GM12878 (cell line): ENCODE measurements at regions not wholly inside any gene's neighbourhood (a gene's known extent, or its start where the extent isn't known, plus 50 kb on each side); places are given as distances from the start of the nearest gene placed in this dataset.

Experiments
- ATAC-seq: fragments of 200-7000 bp; cut with Tn5 transposase; 3 replicates; pipeline ENCODE4 v1.9.1; 2020; ENCODE audit warnings: mild to moderate bottlenecking, moderate library complexity
- BruUV-seq: library from RNA; stranded (reverse); fragments of 400-500 nt; replicated peaks from 2 replicates; lab custom pipeline; 2021; lab: Mats Ljungman, UMichigan
- CTCF ChIA-PET: fragments of 300-600 bp; sonication (Branson Sonifier 250); formaldehyde crosslinking; extraction: SDS; loops from one replicate; lab custom pipeline; 2021; ENCODE audit warnings: inconsistent platforms; lab: Yijun Ruan, JAX
- POLR2A ChIA-PET: fragments of 350-600 bp; formaldehyde crosslinking; extraction: SDS; loops from one replicate; lab custom pipeline; 2021; ENCODE audit warnings: inconsistent platforms; lab: Charles Lee
- RAD21 ChIA-PET: fragments of 300-600 bp; sonication (Branson Sonifier 250); formaldehyde crosslinking; loops from one replicate; lab custom pipeline; 2023; ENCODE audit warnings: antibody characterized with exemption; ENCODE audit not compliant: unreplicated experiment; lab: Charles Lee
- SMC1A ChIA-PET: fragments of 300-600 bp; sonication (Branson Sonifier 250); formaldehyde crosslinking; loops from one replicate; lab custom pipeline; 2023; ENCODE audit not compliant: unreplicated experiment, uncharacterized antibody; lab: Charles Lee
- DNase-seq: peaks from one replicate; pipeline ENCODE4 v3.0.0-alpha.2; 2011; ENCODE audit warnings: low read depth, low spot score
- FAIRE-seq: peaks from 3 replicates; lab custom pipeline; 2011; peaks lifted over from hg19 to GRCh38; lab: Jason Lieb, UNC
- H2AFZ ChIP-seq: 2 replicates; pipeline ENCODE4 v1.6.0; 2011; ENCODE audit warnings: low read depth, low read length, control low read depth; ENCODE audit not compliant: control insufficient read depth
- H3K27ac ChIP-seq: 2 replicates; pipeline ENCODE4 v1.5.1; 2011; ENCODE audit warnings: control low read depth; ENCODE audit not compliant: control insufficient read depth, insufficient read depth
- H3K27me3 ChIP-seq, 2 experiments: replicated peaks in 1 of 2; 2 replicates each; pipeline versions ENCODE4 v1.6.0 to v1.6.1; 2011; ENCODE audit warnings: low read length in 1 of 2; ENCODE audit not compliant: control insufficient read depth in 2 of 2, insufficient read depth in 2 of 2
- H3K36me3 ChIP-seq, 2 experiments: 2 replicates each; pipeline ENCODE4 v1.5.1; 2011; ENCODE audit warnings: low read length in 1 of 2; ENCODE audit not compliant: control insufficient read depth in 2 of 2, insufficient read depth in 2 of 2
- H3K4me1 ChIP-seq: 2 replicates; pipeline ENCODE4 v1.6.1; 2011; ENCODE audit warnings: mild to moderate bottlenecking, low read length, moderate library complexity, mixed read lengths; ENCODE audit not compliant: control insufficient read depth, insufficient read depth
- H3K4me2 ChIP-seq: 2 replicates; pipeline ENCODE4 v1.6.0; 2011; ENCODE audit warnings: control low read depth; ENCODE audit not compliant: control insufficient read depth, insufficient read depth
- H3K4me3 ChIP-seq: fragments of 200-600 bp; sonication (generic); 2 replicates; pipeline ENCODE4 v1.5.1; 2016
- H3K79me2 ChIP-seq: 2 replicates; pipeline ENCODE4 v1.6.0; 2011; ENCODE audit warnings: low read length; ENCODE audit not compliant: control insufficient read depth, insufficient read depth
- H3K9ac ChIP-seq: 2 replicates; pipeline ENCODE4 v1.8.0; 2011; ENCODE audit warnings: low read length, control low read depth, mixed read lengths; ENCODE audit not compliant: control insufficient read depth, insufficient read depth
- H3K9me3 ChIP-seq: replicated peaks from 3 replicates; pipeline ENCODE4 v1.5.1; 2011; ENCODE audit warnings: mild to moderate bottlenecking, low read length; ENCODE audit not compliant: control insufficient read depth, insufficient read depth
- H4K20me1 ChIP-seq: 2 replicates; pipeline ENCODE4 v1.6.0; 2011; ENCODE audit not compliant: control insufficient read depth, insufficient read depth
- BMI1 ChIP-seq: fragments of 450-650 bp; IDR thresholded peaks from 2 replicates; pipeline ENCODE4 v1.6.1; 2016; ENCODE audit warnings: mild to moderate bottlenecking, moderate library complexity, borderline replicate concordance
- FOXM1 ChIP-seq: IDR thresholded peaks from 2 replicates; pipeline ENCODE4 v1.6.1; 2012; ENCODE audit warnings: low read depth, mild to moderate bottlenecking, inconsistent platforms, low read length, moderate library complexity
- MEF2A ChIP-seq: IDR thresholded peaks from 2 replicates; pipeline ENCODE4 v1.6.1; 2011; ENCODE audit warnings: low read depth, mild to moderate bottlenecking, low read length, moderate library complexity; ENCODE audit not compliant: insufficient read depth
- NR2F1 ChIP-seq: fragments of 450-650 bp; conservative IDR thresholded peaks from 2 replicates; pipeline ENCODE4 v1.6.1; 2017; ENCODE audit warnings: mild to moderate bottlenecking
- PKNOX1 ChIP-seq: fragments of 450-650 bp; IDR thresholded peaks from 2 replicates; pipeline ENCODE4 v1.6.1; 2016; ENCODE audit warnings: mild to moderate bottlenecking
- RAD21 ChIP-seq: IDR thresholded peaks from 2 replicates; pipeline ENCODE4 v1.6.1; 2011; ENCODE audit warnings: mild to moderate bottlenecking, low read depth, low read length, moderate library complexity; ENCODE audit not compliant: insufficient read depth
- RCOR1 ChIP-seq: conservative IDR thresholded peaks from 2 replicates; pipeline ENCODE4 v1.6.1; 2012; ENCODE audit warnings: low read depth, low read length, improper control_type of control experiment
- RELA ChIP-seq: fragments of 450-650 bp; IDR thresholded peaks from 2 replicates; pipeline ENCODE4 v1.8.0; 2014; ENCODE audit warnings: borderline replicate concordance; ENCODE audit not compliant: partially characterized antibody
- SPI1 ChIP-seq: IDR thresholded peaks from 2 replicates; pipeline ENCODE4 v1.6.1; 2011; ENCODE audit warnings: low read depth, mild to moderate bottlenecking, low read length, moderate library complexity, borderline replicate concordance; ENCODE audit not compliant: insufficient read depth
- SRF ChIP-seq, 2 experiments: IDR thresholded peaks; 2 replicates each; pipeline ENCODE4 v1.6.1; 2011; ENCODE audit warnings: low read depth in 2 of 2, low read length in 2 of 2, mild to moderate bottlenecking in 1 of 2, moderate library complexity in 1 of 2
- SUPT20H ChIP-seq: IDR thresholded peaks from 2 replicates; pipeline ENCODE4 v1.6.1; 2011; ENCODE audit warnings: low read depth, mild to moderate bottlenecking, low read length, moderate library complexity, borderline replicate concordance; ENCODE audit not compliant: control insufficient read depth
- ZNF24 ChIP-seq: fragments of 450-650 bp; IDR thresholded peaks from 2 replicates; pipeline ENCODE4 v1.6.1; 2017; ENCODE audit warnings: antibody characterized with exemption, mild to moderate bottlenecking
- ZNF274 ChIP-seq: IDR thresholded peaks from one replicate; pipeline ENCODE4 v1.8.0; 2011; ENCODE audit not compliant: insufficient read length, insufficient read depth
- WGBS: methylation state at CpG from one replicate; pipeline ENCODE4 v1.1.6; 2016; ENCODE audit warnings: low lambda C conversion rate; ENCODE audit not compliant: insufficient replicate concordance, insufficient coverage; ENCODE audit errors: missing lambda C conversion rate; 5-methylcytosine and 5-hydroxymethylcytosine counted together
- in situ Hi-C: fragments of 300-500 bp; cut with MboI; formaldehyde crosslinking; loops from 9 replicates; pipeline ENCODE4 v1.14.3; 2018; ENCODE audit warnings: mixed read lengths
- intact Hi-C: fragments of 100-400 bp; cut with micrococcal nuclease; formaldehyde crosslinking; loops from one replicate; pipeline ENCODE4 v1.14.2; 2022; ENCODE audit not compliant: unreplicated experiment

GRCh38 chr11:103007521-103007920 lies 52.0 kb upstream of the MMP13 start:
- no peak for FAIRE-seq
- no peaks in the 10 kb centered on the region for H4K20me1 ChIP-seq
- TF ChIP-seq PKNOX1 (no peak), FOXM1 (no peak), MEF2A (no peak), SPI1 (no peak), SUPT20H (no peak), RAD21 (no peak), RCOR1 (no peak), ZNF274 (no peak), NR2F1 (no peak), ZNF24 (no peak), RELA (no peak), SRF (IDR thresholded peaks at IDR 0.05; ENCODE audit: low read depth in 2 of 2, low read length in 2 of 2) (no peak), BMI1 (no peak)
- H3K4me3 ChIP-seq: no peak overlapping the region
- intact Hi-C loops: no loop called here
- BruUV-seq: no TSS peak
- ChIA-PET CTCF (no interaction called here), SMC1A (interaction anchor here (1.1 kb wide), 1 partner anchor 20 kb away, joined by 3 read pairs; no protein-coding TSS in a partner anchor), RAD21 (no interaction called here), POLR2A (no interaction called here)
- no peak overlapping the region for H2AFZ ChIP-seq
- no peaks in the 10 kb centered on the region for H3K27me3 ChIP-seq
- no peaks in the 10 kb centered on the region for H3K4me1 ChIP-seq
- no peak overlapping the region for H3K27ac ChIP-seq
- no peak overlapping the region for H3K4me2 ChIP-seq
- H3K9me3 ChIP-seq: no peaks in the 10 kb centered on the region; the same call in 2 of the 3 replicates
- in situ Hi-C loops: no loop called here
- no peaks in the 10 kb centered on the region for H3K36me3 ChIP-seq
- 44% methylated on average over 1 of the region's 1 CpG for WGBS
- H3K79me2 ChIP-seq: no peaks in the 10 kb centered on the region
- ATAC-seq: no peak
- no peak for DNase-seq
- H3K9ac ChIP-seq: no peak overlapping the region
